GM12875 (cell line): ENCODE measurements at regions not wholly inside any gene's neighbourhood (a gene's known extent, or its start where the extent isn't known, plus 50 kb on each side); places are given as distances from the start of the nearest gene placed in this dataset.
"Not testable (repeated sequence)": the region's sequence is repeated elsewhere in the genome, so short reads cannot be mapped to it uniquely, and the experiment has no call there.

ENCODE experiments used
- H3K4me3 ChIP-seq: one replicate; pipeline ENCODE4 v1.5.1; 2011; ENCODE audit warnings: low read depth, low read length, control low read depth
- CTCF ChIP-seq: IDR thresholded peaks from 2 replicates; pipeline ENCODE4 v1.5.1; 2011; ENCODE audit warnings: low read depth, mild to moderate bottlenecking, control low read depth, inconsistent platforms, low read length, moderate library complexity, borderline replicate concordance; ENCODE audit not compliant: insufficient read depth

DNA sequence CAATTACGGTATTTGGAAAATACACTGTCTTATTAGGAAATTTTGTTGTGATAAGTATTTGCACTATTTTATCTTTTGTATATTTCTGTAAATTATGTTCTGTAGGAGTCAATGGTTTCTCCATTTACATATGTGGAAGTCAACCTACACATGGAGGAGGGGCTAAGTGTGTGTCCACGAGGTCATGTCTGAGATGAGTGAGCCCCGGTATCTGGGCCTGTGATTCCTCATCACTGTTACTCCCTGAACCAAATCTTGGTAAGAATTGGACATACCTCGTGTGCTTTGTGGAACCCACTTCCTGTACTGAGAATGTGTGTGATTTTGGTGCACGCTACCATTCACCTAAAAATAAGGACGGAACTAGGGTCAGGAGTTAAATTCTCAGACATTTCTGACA is 1105.5 kb downstream of the TMEM121 start:
- H3K4me3 ChIP-seq: no peak overlapping the region
- no peak for TF ChIP-seq CTCF

DNA sequence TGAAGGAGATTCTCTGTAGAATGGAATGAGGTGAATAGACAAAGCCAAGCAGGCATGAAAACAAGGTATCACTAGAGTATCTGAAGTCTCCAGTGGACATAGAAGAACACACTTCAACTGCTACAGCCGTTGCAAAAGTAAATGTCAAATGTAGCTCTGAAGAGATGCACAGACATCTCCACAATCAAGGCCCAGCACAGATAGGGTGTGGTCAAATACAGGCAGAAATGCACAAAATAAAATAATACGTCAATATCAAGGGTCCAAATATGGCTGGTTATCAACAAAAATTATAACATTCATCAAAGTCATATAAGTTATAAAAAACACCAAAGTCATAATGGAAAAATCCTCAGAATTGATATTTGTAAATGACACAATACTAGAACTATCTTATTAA is 1107.3 kb downstream of the TMEM121 start:
- no peak overlapping the region for H3K4me3 ChIP-seq
- no peak for TF ChIP-seq CTCF

DNA sequence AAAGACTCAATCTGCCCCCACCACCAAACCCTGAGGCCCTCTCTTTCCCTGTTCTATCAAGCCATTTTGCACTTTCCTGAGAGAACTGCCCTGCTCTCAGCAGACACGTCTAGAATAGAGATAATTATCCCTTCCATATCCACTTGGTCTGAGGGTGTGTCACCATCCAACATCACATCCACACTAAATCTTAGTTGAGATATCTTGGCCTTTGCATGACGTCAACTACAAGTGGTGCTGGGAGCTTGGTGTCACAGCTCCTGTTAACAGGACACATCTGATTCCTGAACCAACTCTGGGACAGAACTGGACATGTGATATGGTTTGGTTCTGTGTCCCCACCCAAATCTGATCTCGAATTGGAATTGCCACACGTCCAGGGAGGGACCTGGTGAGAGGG is 1109.2 kb downstream of the TMEM121 start:
- no peak for TF ChIP-seq CTCF
- no peak overlapping the region for H3K4me3 ChIP-seq

GRCh38 chr14:106638786-106639452 is 1112.5 kb downstream of the TMEM121 start:
- not testable (repeated sequence) for H3K4me3 ChIP-seq
- TF ChIP-seq CTCF: peak; percentile 68

DNA sequence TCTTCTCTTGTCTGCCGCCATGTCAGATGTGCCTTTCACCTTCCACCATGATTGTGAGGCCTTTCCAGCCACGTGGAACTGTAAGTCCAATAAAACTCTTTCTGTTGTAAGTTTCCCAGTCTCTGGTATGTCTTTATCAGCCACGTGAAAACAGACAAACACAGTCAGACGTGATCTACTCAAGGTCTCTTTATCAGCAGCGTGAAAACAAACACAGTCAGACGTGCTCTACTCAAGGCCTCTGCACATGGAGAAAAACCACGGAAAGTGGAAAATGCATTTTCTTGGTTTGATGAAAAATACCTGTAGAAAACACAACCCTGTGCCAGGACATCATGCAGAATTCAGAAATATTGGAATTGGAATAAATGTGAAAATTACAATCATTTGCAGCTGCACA is 1115.7 kb downstream of the TMEM121 start:
- H3K4me3 ChIP-seq: no peak overlapping the region
- TF ChIP-seq CTCF: no peak

GRCh38 chr14:106642971-106643370 is 1116.6 kb downstream of the TMEM121 start:
- H3K4me3 ChIP-seq: not testable (repeated sequence)

GRCh38 chr14:106648874-106649273 is 1122.5 kb downstream of the TMEM121 start:
- H3K4me3 ChIP-seq: not testable (repeated sequence)

DNA sequence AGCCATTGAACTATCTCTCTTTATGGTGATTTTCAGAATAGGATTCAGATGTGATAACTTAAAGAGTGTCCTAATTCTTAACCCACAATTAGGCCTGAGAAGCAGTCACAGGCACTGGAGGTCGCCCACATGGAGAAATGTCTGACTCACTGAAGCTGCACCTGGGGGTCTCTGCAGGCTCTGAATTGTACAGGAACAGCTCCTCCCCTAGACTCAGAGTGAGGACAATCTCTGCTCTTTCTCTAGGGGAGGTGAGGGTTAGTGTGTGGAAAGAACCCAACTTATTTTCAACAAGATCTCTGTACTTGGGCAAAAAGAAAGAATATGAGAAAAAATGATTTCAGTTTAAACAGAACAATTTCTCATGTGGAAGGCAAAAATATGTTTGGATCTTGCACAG is 1124.6 kb downstream of the TMEM121 start:
- no peak for TF ChIP-seq CTCF
- H3K4me3 ChIP-seq: no peak overlapping the region
